Activated CD4-positive, alpha-beta T cell treated with anti-CD3 and anti-CD28 coated beads, Interleukin-2, amount 10 ng/mL, durations not matched to agents 24 days and 14 days (primary cell): ENCODE measurements at regions not wholly inside any gene's neighbourhood (a gene's known extent, or its start where the extent isn't known, plus 50 kb on each side); places are given as distances from the start of the nearest gene placed in this dataset.

ENCODE experiments used
- DNase-seq: peaks from one replicate; pipeline ENCODE4 v3.0.0; 2022
- H3K27ac Mint-ChIP-seq: one replicate; pipeline ENCODE4 v1.8.0; 2022; ENCODE audit warnings: mild to moderate bottlenecking, mixed read lengths
- H3K27me3 Mint-ChIP-seq: one replicate; pipeline ENCODE4 v1.8.0; 2022; ENCODE audit warnings: mixed read lengths
- H3K36me3 Mint-ChIP-seq: one replicate; pipeline ENCODE4 v1.8.0; 2022; ENCODE audit warnings: low read depth, mild to moderate bottlenecking, mixed read lengths
- H3K4me1 Mint-ChIP-seq: one replicate; pipeline ENCODE4 v1.8.0; 2021; ENCODE audit warnings: mixed read lengths
- H3K4me3 Mint-ChIP-seq: one replicate; pipeline ENCODE4 v1.8.0; 2022; ENCODE audit warnings: mild to moderate bottlenecking, moderate library complexity, mixed read lengths
- H3K9me3 Mint-ChIP-seq: one replicate; pipeline ENCODE4 v1.8.0; 2021; ENCODE audit warnings: mixed read lengths
- intact Hi-C: fragments of 100-400 bp; cut with micrococcal nuclease; formaldehyde crosslinking; loops from one replicate; pipeline ENCODE4 v1.15.1; 2023

GRCh38 chr15:39434751-39435238 lies 146.1 kb upstream of the THBS1 start:
- peaks cover 47% of the 10 kb centered on the region for H3K27me3 Mint-ChIP-seq

GRCh38 chr15:39435244-39435643 lies 145.6 kb upstream of the THBS1 start:
- Mint-ChIP-seq H3K4me3 (no peak overlapping the region), H3K27me3 (peaks cover 43% of the 10 kb centered on the region), H3K27ac (no peak overlapping the region), H3K36me3 (no peaks in the 10 kb centered on the region), H3K4me1 (peaks cover 4% of the 10 kb centered on the region), H3K9me3 (peaks cover 4% of the 10 kb centered on the region)
- intact Hi-C loops: no loop called here
- no peak for DNase-seq

More at GRCh38 chr15:39434751-39435238, 146.1 kb upstream of the THBS1 start:
- no peak for DNase-seq
- no peaks in the 10 kb centered on the region for H3K36me3 Mint-ChIP-seq
- H3K27ac Mint-ChIP-seq: no peak overlapping the region
- H3K9me3 Mint-ChIP-seq: peaks cover 4% of the 10 kb centered on the region
- no peak overlapping the region for H3K4me3 Mint-ChIP-seq
- intact Hi-C loops: no loop called here
- peaks cover 8% of the 10 kb centered on the region for H3K4me1 Mint-ChIP-seq

- intact Hi-C loops: no loop called here
- no peaks in the 10 kb centered on the region for H3K4me1 Mint-ChIP-seq
- no peak for DNase-seq
- no peak overlapping the region for H3K27ac Mint-ChIP-seq
- H3K27me3 Mint-ChIP-seq: peaks cover 32% of the 10 kb centered on the region
- no peak overlapping the region for H3K4me3 Mint-ChIP-seq
- H3K9me3 Mint-ChIP-seq: no peaks in the 10 kb centered on the region
- H3K36me3 Mint-ChIP-seq: no peaks in the 10 kb centered on the region
These were observed 142.6 kb upstream of the THBS1 start for GRCh38 chr15:39438260-39438659.

- H3K9me3 Mint-ChIP-seq: no peaks in the 10 kb centered on the region
- no peak overlapping the region for H3K4me3 Mint-ChIP-seq
- no peak overlapping the region for H3K27ac Mint-ChIP-seq
- H3K36me3 Mint-ChIP-seq: no peaks in the 10 kb centered on the region
- peaks cover 28% of the 10 kb centered on the region for H3K27me3 Mint-ChIP-seq
- no peaks in the 10 kb centered on the region for H3K4me1 Mint-ChIP-seq
- intact Hi-C loops: no loop called here
- DNase-seq: no peak
These were observed 141.9 kb upstream of the THBS1 start for GRCh38 chr15:39438799-39439592.

- Mint-ChIP-seq H3K4me3 (no peak overlapping the region), H3K36me3 (no peaks in the 10 kb centered on the region), H3K4me1 (no peaks in the 10 kb centered on the region), H3K27me3 (peaks cover 23% of the 10 kb centered on the region), H3K9me3 (no peaks in the 10 kb centered on the region), H3K27ac (no peak overlapping the region)
- DNase-seq: no peak
- intact Hi-C loops: no loop called here
These were observed 138.0 kb upstream of the THBS1 start for GRCh38 chr15:39442898-39443297.

GRCh38 chr15:39443659-39444219 lies 137.1 kb upstream of the THBS1 start:
- no peak overlapping the region for H3K27ac Mint-ChIP-seq
- H3K36me3 Mint-ChIP-seq: no peaks in the 10 kb centered on the region
- H3K9me3 Mint-ChIP-seq: no peaks in the 10 kb centered on the region
- no peak overlapping the region for H3K4me3 Mint-ChIP-seq
- intact Hi-C loops: no loop called here
- peaks cover 17% of the 10 kb centered on the region for H3K27me3 Mint-ChIP-seq
- no peak for DNase-seq
- H3K4me1 Mint-ChIP-seq: no peaks in the 10 kb centered on the region

GRCh38 chr15:39444735-39445470 lies 136.0 kb upstream of the THBS1 start:
- Mint-ChIP-seq H3K9me3 (no peaks in the 10 kb centered on the region), H3K4me1 (no peaks in the 10 kb centered on the region), H3K4me3 (no peak overlapping the region), H3K36me3 (no peaks in the 10 kb centered on the region), H3K27ac (no peak overlapping the region), H3K27me3 (peaks cover 11% of the 10 kb centered on the region)
- intact Hi-C loops: no loop called here
- no peak for DNase-seq

GRCh38 chr15:39445931-39446330 lies 134.9 kb upstream of the THBS1 start:
- Mint-ChIP-seq H3K27ac (no peak overlapping the region), H3K27me3 (peaks cover 12% of the 10 kb centered on the region), H3K4me3 (no peak overlapping the region), H3K4me1 (no peaks in the 10 kb centered on the region), H3K36me3 (no peaks in the 10 kb centered on the region), H3K9me3 (no peaks in the 10 kb centered on the region)
- DNase-seq: no peak
- intact Hi-C loops: no loop called here

GRCh38 chr15:39447346-39447745 lies 133.5 kb upstream of the THBS1 start:
- H3K9me3 Mint-ChIP-seq: no peaks in the 10 kb centered on the region
- H3K4me1 Mint-ChIP-seq: no peaks in the 10 kb centered on the region
- DNase-seq: no peak
- no peaks in the 10 kb centered on the region for H3K36me3 Mint-ChIP-seq
- H3K27ac Mint-ChIP-seq: no peak overlapping the region
- peaks cover 13% of the 10 kb centered on the region for H3K27me3 Mint-ChIP-seq
- H3K4me3 Mint-ChIP-seq: no peak overlapping the region
- intact Hi-C loops: no loop called here

GRCh38 chr15:39447881-39448280 lies 133.0 kb upstream of the THBS1 start:
- no peaks in the 10 kb centered on the region for H3K9me3 Mint-ChIP-seq
- no peak for DNase-seq
- no peak overlapping the region for H3K27ac Mint-ChIP-seq
- no peaks in the 10 kb centered on the region for H3K36me3 Mint-ChIP-seq
- no peak overlapping the region for H3K4me3 Mint-ChIP-seq
- H3K27me3 Mint-ChIP-seq: peaks cover 11% of the 10 kb centered on the region
- intact Hi-C loops: no loop called here
- H3K4me1 Mint-ChIP-seq: no peaks in the 10 kb centered on the region

- Mint-ChIP-seq H3K27me3 (peaks cover 10% of the 10 kb centered on the region), H3K36me3 (no peaks in the 10 kb centered on the region), H3K9me3 (no peaks in the 10 kb centered on the region), H3K27ac (no peak overlapping the region), H3K4me1 (no peaks in the 10 kb centered on the region), H3K4me3 (no peak overlapping the region)
- intact Hi-C loops: no loop called here
- no peak for DNase-seq
These were observed 132.5 kb upstream of the THBS1 start for GRCh38 chr15:39448409-39448808.

- H3K4me3 Mint-ChIP-seq: no peak overlapping the region
- intact Hi-C loops: no loop called here
- H3K9me3 Mint-ChIP-seq: no peaks in the 10 kb centered on the region
- H3K4me1 Mint-ChIP-seq: no peaks in the 10 kb centered on the region
- H3K27ac Mint-ChIP-seq: no peak overlapping the region
- peaks cover 12% of the 10 kb centered on the region for H3K27me3 Mint-ChIP-seq
- no peaks in the 10 kb centered on the region for H3K36me3 Mint-ChIP-seq
- no peak for DNase-seq
These were observed 129.7 kb upstream of the THBS1 start for GRCh38 chr15:39451121-39451688.

GRCh38 chr15:39451871-39452270 lies 129.0 kb upstream of the THBS1 start:
- no peak for DNase-seq
- Mint-ChIP-seq H3K27ac (no peak overlapping the region), H3K36me3 (no peaks in the 10 kb centered on the region), H3K4me3 (no peak overlapping the region), H3K4me1 (no peaks in the 10 kb centered on the region), H3K27me3 (peaks cover 12% of the 10 kb centered on the region), H3K9me3 (no peaks in the 10 kb centered on the region)
- intact Hi-C loops: no loop called here

- Mint-ChIP-seq H3K9me3 (no peaks in the 10 kb centered on the region), H3K27me3 (peaks cover 12% of the 10 kb centered on the region), H3K36me3 (no peaks in the 10 kb centered on the region), H3K27ac (no peak overlapping the region), H3K4me3 (no peak overlapping the region), H3K4me1 (no peaks in the 10 kb centered on the region)
- no peak for DNase-seq
- intact Hi-C loops: no loop called here
These were observed 127.3 kb upstream of the THBS1 start for GRCh38 chr15:39453620-39454019.
